ENCODE measurements at regions not wholly inside any gene's neighbourhood (a gene's known extent, or its start where the extent isn't known, plus 50 kb on each side); places are given as distances from the start of the nearest gene placed in this dataset.

GRCh38 chr1:209143916-209144315, 439.6 kb upstream of the CAMK1G start:
- no peak for DNase-seq (ENCODE audit: low read depth)
- TF ChIP-seq, protein P1, sequence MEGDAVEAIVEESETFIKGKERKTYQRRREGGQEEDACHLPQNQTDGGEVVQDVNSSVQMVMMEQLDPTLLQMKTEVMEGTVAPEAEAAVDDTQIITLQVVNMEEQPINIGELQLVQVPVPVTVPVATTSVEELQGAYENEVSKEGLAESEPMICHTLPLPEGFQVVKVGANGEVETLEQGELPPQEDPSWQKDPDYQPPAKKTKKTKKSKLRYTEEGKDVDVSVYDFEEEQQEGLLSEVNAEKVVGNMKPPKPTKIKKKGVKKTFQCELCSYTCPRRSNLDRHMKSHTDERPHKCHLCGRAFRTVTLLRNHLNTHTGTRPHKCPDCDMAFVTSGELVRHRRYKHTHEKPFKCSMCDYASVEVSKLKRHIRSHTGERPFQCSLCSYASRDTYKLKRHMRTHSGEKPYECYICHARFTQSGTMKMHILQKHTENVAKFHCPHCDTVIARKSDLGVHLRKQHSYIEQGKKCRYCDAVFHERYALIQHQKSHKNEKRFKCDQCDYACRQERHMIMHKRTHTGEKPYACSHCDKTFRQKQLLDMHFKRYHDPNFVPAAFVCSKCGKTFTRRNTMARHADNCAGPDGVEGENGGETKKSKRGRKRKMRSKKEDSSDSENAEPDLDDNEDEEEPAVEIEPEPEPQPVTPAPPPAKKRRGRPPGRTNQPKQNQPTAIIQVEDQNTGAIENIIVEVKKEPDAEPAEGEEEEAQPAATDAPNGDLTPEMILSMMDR (IDR thresholded peaks at IDR 0.05; ENCODE audit: control insufficient read depth, insufficient read depth, low read depth, low read length, missing control alignments): no peak
- no peak overlapping the region for H3K4me3 ChIP-seq (ENCODE audit: control insufficient read depth, low read depth, low read length)

DNA sequence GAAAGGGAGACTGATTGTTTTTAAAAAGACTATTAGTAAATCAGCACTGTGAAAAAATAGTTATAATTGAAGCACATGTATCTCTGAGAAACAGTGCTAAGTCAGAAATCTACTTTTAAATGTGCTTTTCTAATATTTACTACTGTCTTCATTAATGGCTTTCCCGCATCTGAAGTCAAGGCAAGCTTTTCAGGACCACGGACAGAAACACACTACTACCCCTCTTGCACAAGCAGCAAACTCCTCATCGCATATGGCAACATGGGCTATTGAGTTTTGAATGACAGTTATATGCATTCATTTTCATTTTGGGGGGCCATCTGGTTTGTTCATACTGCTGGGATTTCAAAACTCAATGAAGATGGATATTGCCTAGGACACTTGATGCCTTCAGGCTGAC, 433.4 kb upstream of the CAMK1G start:
- DNase-seq (ENCODE audit: low read depth): peak; percentile 1
- TF ChIP-seq, protein P1 (IDR thresholded peaks at IDR 0.05; ENCODE audit: control insufficient read depth, insufficient read depth, low read depth, low read length, missing control alignments): no peak
- H3K4me3 ChIP-seq (ENCODE audit: control insufficient read depth, low read depth, low read length): no peak overlapping the region

- no peak overlapping the region for H3K4me3 ChIP-seq (ENCODE audit: control insufficient read depth, low read depth, low read length)
- TF ChIP-seq, protein P1 (IDR thresholded peaks at IDR 0.05; ENCODE audit: control insufficient read depth, insufficient read depth, low read depth, low read length, missing control alignments): no peak
- DNase-seq (ENCODE audit: low read depth): no peak
Measured at GRCh38 chr1:209153411-209153810, 430.1 kb upstream of the CAMK1G start.

GRCh38 chr1:209154912-209155311, 428.6 kb upstream of the CAMK1G start:
- no peak overlapping the region for H3K4me3 ChIP-seq (ENCODE audit: control insufficient read depth, low read depth, low read length)
- DNase-seq (ENCODE audit: low read depth): no peak
- TF ChIP-seq, protein P1 (IDR thresholded peaks at IDR 0.05; ENCODE audit: control insufficient read depth, insufficient read depth, low read depth, low read length, missing control alignments): no peak

DNA sequence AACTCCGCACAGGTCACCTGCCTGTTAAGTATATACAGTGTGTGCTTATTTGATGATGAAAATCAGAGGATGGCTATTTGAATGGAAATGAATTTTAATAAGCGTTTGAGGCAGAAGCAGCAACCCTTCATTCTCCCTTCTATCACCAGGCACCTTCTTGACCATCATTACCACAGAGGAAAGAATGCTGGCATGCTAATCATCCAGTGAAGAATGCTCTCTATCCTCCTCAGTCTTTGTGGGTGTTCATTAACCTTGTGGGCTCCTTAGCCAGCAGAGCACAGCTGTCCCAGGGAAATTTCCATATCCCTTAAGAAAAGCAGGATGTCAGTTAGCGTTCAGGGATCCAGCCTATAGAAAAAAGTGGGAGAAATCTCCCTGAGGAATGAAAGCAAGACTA, 428.0 kb upstream of the CAMK1G start:
- TF ChIP-seq, protein P1 (IDR thresholded peaks at IDR 0.05; ENCODE audit: control insufficient read depth, insufficient read depth, low read depth, low read length, missing control alignments): no peak
- DNase-seq (ENCODE audit: low read depth): no peak

GRCh38 chr1:209156991-209157390, 426.5 kb upstream of the CAMK1G start:
- no peak overlapping the region for H3K4me3 ChIP-seq (ENCODE audit: control insufficient read depth, low read depth, low read length)
- no peak for DNase-seq (ENCODE audit: low read depth)
- TF ChIP-seq, protein P1 (IDR thresholded peaks at IDR 0.05; ENCODE audit: control insufficient read depth, insufficient read depth, low read depth, low read length, missing control alignments): no peak

More for the DNA sequence above, 428.0 kb upstream of the CAMK1G start:
- H3K4me3 ChIP-seq (ENCODE audit: control insufficient read depth, low read depth, low read length): no peak overlapping the region

Measured in AG09309 (cell line).